Stimulated activated naive CD8-positive, alpha-beta T cell treated with anti-CD3 and anti-CD28 coated beads, Interleukin-15, Interleukin-2, amounts not matched to agents 100 U/mL and 50 U/mL, for 24 hours (primary cell): ENCODE measurements at regions not wholly inside any gene's neighbourhood (a gene's known extent, or its start where the extent isn't known, plus 50 kb on each side); places are given as distances from the start of the nearest gene placed in this dataset.

ENCODE experiments used
- ATAC-seq: fragments of 150-1000 bp; cut with Tn5 transposase; one replicate; pipeline ENCODE4 v1.10.0; 2021
- DNase-seq: peaks from one replicate; pipeline ENCODE4 v3.0.0; 2021

DNA sequence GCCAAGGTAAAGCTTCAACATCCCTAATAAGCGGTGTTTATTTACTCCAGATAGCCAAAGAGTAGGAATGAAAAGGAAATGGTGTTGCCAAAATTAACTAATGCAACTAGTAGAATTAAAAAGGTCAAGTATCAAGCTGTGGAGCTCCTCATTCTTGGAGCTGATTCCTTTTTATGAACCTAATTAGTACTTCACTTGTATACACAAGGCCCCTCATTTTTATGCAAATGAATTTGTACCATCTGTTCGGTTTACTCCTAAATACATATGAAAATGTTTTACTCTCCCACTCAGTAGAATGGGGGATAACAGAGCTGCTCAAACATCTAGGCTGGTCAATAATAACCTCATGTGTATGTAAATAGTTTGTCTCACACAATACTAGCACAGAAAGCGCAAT, 426.4 kb upstream of the LUZP2 start:
- DNase-seq (no peak), ATAC-seq (no peak)

GRCh38 chr11:24078018-24078417, 418.8 kb upstream of the LUZP2 start:
- DNase-seq (no peak), ATAC-seq (no peak)

DNA sequence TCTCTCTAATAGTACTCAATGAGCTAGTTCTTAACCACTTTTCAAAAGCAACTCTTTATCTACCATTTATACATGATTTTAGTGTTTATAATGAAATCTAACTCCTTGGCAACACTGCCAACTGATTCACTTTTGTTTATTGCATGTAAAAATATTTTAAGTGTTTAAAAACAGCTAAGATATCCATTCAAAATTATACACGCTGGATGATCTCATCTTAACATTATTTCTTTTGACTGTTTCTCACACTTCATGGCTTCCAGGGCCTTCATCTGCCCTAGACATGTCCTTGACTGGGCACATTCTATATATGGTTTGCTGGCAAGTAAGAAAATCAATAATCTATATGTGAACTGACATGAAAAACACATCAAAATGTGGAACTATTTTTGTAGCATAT, 414.6 kb upstream of the LUZP2 start:
- no peak for DNase-seq
- ATAC-seq: no peak

DNA sequence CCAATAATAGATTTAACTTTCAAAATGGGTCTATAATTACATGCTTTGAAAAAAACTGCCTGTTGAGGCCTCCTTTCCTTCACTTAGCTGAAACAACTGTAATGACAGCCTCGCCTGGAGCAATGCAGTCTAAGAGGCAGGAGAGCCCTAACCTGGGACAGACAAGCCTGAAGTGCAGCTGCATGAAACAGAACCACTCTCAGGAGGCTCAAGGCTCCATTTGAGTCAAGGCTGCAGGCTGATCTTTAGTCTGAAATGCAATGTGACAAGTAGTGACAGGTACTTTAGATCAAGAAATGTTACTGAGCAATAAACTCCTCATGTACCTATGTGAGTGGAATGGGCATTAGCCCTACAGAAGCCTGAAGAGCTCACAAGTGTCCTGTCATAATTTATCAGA, 414.0 kb upstream of the LUZP2 start:
- no peak for DNase-seq
- no peak for ATAC-seq

- DNase-seq (no peak), ATAC-seq (no peak)
These were observed 411.9 kb upstream of the LUZP2 start for GRCh38 chr11:24084956-24085355.

- no peak for ATAC-seq
- DNase-seq: no peak
These were observed 409.9 kb upstream of the LUZP2 start for GRCh38 chr11:24086921-24087320.

- ATAC-seq: no peak
- no peak for DNase-seq
These were observed 405.3 kb upstream of the LUZP2 start for GRCh38 chr11:24091594-24091993.

DNA sequence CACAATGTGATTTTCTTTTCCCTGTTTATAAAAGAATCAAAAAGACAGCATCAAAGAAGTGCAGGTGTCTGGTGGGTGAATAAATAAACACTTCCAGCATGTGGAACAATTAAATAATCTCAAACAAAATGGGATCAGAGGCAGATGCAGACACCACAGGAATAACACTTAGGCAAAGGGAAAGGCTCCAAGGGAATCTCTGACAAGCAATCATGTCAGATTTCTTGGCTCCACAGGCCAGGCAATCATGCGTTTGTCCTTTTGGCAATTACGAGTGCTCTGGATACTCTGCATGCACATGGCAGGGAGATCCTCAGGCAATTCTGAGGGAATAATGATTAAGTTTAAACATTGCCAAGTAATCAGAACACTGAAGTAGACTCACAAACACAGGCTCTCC, 403.5 kb upstream of the LUZP2 start:
- ATAC-seq: no peak
- DNase-seq: no peak

DNA sequence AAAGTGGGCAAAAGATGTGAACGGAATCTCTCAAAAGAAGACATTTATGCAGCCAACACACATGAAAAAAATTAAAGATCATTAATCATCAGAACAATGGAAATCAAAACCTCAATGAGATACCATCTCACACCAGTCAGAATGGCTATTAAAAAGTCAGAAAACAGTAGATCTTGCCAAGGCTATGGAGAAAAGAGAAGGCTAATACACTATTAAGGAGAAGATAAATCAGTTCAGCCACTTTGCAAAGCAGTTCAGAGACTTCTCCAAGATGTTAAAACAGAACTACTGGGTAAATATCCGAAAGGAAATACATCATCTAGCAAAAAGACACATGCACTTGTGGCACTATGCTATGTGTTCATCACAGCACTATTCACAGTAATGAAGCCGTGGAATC, 388.2 kb upstream of the LUZP2 start:
- DNase-seq: no peak
- no peak for ATAC-seq

DNA sequence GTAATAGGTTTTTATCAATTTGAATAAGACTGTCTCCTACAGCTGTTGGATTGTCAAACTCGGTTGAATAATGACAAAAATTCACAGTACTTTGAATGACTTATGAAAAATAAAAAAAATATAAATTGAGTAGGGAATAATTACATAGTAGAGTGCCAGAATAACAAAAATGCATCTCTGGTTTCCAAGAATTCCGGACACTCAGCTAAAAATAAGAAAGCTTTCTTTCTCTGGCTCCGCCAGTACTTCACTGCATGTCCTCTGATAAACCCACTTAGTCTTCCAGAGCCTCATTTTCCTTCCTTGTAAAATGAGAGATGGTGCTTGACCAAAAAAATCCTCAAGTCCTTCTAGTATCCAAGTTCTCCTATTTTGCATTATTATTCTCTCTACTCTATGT, 374.6 kb upstream of the LUZP2 start:
- DNase-seq (no peak), ATAC-seq (no peak)

DNA sequence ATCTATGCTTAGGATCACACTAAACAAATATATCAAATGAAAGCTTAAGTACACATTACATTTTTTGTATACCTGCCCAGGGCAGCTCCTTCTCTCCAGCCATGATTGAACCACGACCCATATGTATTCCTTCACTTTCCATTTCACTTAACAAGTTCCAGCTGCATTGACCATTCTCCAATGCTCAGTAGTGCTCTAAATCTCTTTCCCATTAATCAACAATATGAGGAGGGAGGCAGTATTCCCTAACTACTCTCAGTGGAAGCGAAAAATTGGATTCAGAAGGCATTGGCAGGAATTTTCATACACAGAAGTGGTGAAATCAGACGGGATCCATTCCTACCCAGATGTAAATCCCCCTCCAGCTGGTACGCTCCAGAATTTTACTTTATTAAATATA, 372.0 kb upstream of the LUZP2 start:
- DNase-seq (no peak), ATAC-seq (no peak)

DNA sequence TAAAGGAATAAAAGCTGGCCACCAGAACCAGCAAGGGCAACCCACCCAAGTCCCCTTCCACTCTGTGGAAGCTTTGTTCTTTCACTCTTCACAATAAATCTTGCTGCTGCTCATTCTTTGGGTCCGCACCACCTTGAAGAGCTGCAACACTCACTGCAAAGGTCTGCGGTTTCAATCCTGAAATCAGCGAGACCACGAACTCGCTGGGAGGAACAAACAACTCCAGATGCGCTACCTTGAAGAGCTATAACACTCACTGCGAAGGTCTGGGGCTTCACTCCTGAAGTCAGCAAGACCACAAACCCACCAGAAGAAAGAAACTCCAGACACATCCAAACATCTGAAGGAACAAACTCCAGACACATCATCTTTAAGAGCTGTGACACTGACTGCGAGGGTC, 365.2 kb upstream of the LUZP2 start:
- DNase-seq: no peak
- ATAC-seq: no peak

GRCh38 chr11:24132471-24132870, 364.4 kb upstream of the LUZP2 start:
- DNase-seq (no peak), ATAC-seq (no peak)

DNA sequence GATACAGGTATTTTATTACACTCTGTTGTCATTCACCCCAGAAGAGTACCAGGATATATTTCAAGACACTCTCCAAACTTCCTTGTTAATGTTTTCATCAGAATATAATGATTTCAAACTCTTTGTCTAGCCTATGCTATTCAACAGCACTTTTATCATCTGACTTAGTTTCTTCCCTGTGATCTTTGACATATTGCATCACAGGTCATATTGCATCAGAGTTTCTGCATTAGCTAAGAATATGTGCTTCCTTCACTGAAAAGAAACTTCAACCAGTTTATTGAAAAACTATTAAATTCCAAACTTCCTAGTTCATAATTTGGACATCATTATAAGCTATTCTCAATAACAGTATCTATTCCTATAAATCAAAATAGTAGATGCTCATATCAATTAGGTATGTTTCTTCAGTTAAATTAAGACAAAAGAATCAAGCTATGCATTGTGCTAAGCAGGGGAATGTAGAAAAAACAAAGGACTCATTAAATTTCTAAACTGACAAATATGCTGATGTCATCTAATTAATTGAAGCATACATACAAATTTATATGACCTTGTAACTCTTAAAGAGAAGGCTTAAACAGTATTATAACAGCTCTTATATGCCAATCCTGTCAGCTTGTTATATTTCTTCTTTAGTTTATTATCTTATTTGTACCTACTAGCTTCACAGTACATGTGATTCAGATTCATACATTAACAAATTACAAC, 361.8 kb upstream of the LUZP2 start:
- DNase-seq (no peak), ATAC-seq (no peak)

- ATAC-seq (no peak), DNase-seq (no peak)
These were observed 354.8 kb upstream of the LUZP2 start for GRCh38 chr11:24142062-24142461.

- no peak for DNase-seq
These were observed 351.4 kb upstream of the LUZP2 start for GRCh38 chr11:24145411-24145810.

GRCh38 chr11:24153337-24153736, 343.5 kb upstream of the LUZP2 start:
- DNase-seq: no peak
- ATAC-seq: no peak

More at GRCh38 chr11:24145411-24145810, 351.4 kb upstream of the LUZP2 start:
- no peak for ATAC-seq

- ATAC-seq: no peak
These were observed 341.1 kb upstream of the LUZP2 start for GRCh38 chr11:24155792-24156191.

GRCh38 chr11:24157316-24157715, 339.5 kb upstream of the LUZP2 start:
- DNase-seq (no peak), ATAC-seq (no peak)

More at GRCh38 chr11:24155792-24156191, 341.1 kb upstream of the LUZP2 start:
- DNase-seq: no peak

DNA sequence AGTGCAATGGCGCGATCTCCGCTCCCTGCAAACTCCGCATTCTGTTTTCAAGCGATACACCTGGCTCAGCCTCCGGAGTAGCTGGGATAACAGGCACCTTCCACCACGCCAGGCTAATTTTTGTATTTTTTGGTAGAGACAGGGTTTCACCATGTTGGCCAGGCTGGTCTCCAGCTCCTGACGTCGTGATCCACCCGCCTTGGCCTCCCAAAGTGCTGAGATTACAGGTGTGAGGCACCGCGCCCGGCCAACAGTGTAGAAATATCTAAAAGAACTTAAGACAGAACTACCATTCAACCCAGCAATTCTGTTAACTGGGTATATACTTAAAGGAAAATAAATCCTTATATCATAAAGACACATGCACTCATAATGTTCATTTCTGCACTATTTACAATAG, 335.3 kb upstream of the LUZP2 start:
- DNase-seq (no peak), ATAC-seq (no peak)

- DNase-seq (no peak), ATAC-seq (no peak)
These were observed 333.7 kb upstream of the LUZP2 start for GRCh38 chr11:24163146-24163545.

- no peak for ATAC-seq
- no peak for DNase-seq
These were observed 333.0 kb upstream of the LUZP2 start for GRCh38 chr11:24163841-24164240.

- DNase-seq (no peak), ATAC-seq (no peak)
These were observed 325.0 kb upstream of the LUZP2 start for GRCh38 chr11:24171869-24172268.

DNA sequence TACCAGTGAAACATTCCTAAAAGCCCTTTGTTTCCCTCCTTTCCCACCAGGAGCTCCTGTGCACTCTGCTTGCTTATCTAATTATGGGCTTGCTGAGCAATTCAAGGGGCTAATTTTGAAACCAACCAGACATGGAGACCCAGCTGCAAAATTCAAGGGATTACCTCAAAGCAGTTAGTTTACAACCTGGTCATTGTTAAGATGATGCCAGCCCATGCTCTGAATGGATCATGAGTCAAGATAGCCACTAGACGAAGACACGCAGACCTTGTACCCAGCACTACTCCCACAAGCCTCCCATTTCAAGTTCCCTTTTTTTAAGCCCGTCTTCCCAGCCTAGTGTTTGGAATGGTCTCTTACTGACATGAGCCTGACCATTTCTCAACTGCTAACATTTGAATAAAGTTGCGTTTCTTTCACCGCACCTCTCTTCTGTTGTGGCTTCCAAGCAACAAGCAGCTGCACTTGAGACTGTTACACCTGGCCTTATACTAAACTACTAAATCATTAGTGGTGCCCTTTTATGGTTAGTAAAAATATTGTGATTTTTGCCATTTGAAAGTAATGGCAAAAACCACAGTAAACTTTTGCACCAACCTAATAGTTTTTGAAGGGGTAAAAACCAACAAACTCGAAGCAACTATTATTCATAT, 315.3 kb upstream of the LUZP2 start:
- no peak for DNase-seq

More for the DNA sequence above, 315.3 kb upstream of the LUZP2 start:
- no peak for ATAC-seq
